WTC11 (cell line): ENCODE measurements at regions not wholly inside any gene's neighbourhood (a gene's known extent, or its start where the extent isn't known, plus 50 kb on each side); places are given as distances from the start of the nearest gene placed in this dataset.

Experiments
- ATAC-seq: fragments of 200-7000 bp; cut with Tn5 transposase; 2 replicates; pipeline ENCODE4 v1.10.0; 2021; ENCODE audit warnings: mild to moderate bottlenecking, moderate library complexity
- CTCF ChIA-PET: fragments of 300-600 bp; sonication (Branson Sonifier 250); formaldehyde crosslinking; loops from one replicate; lab custom pipeline; 2021; ENCODE audit warnings: antibody characterized with exemption; lab: Charles Lee
- POLR2A ChIA-PET: fragments of 350-600 bp; sonication (Branson Sonifier 250); formaldehyde crosslinking; loops from one replicate; lab custom pipeline; 2021; ENCODE audit warnings: antibody characterized with exemption; lab: Charles Lee
- DNase-seq: peaks from one replicate; pipeline ENCODE4 v3.0.0; 2021; ENCODE audit warnings: low spot score
- H3K27ac Mint-ChIP-seq: 2 replicates; pipeline ENCODE4 v1.8.0; 2021; ENCODE audit warnings: mixed read lengths
- H3K27me3 Mint-ChIP-seq: 2 replicates; pipeline ENCODE4 v1.8.0; 2021; ENCODE audit warnings: low read depth, mild to moderate bottlenecking, moderate library complexity, mixed read lengths
- H3K36me3 Mint-ChIP-seq: 2 replicates; pipeline ENCODE4 v1.8.0; 2021; ENCODE audit warnings: mixed read lengths
- H3K4me1 Mint-ChIP-seq: 2 replicates; pipeline ENCODE4 v1.8.0; 2022; ENCODE audit warnings: mixed read lengths
- H3K4me3 Mint-ChIP-seq: 2 replicates; pipeline ENCODE4 v1.8.0; 2021; ENCODE audit warnings: mild to moderate bottlenecking, moderate library complexity, mixed read lengths
- H3K9me3 Mint-ChIP-seq: 2 replicates; pipeline ENCODE4 v1.8.0; 2021; ENCODE audit warnings: mixed read lengths
- ATF1 ChIP-seq: sonication (generic); formaldehyde crosslinking; IDR thresholded peaks from 2 replicates; pipeline ENCODE4 v1.8.1; 2023; ENCODE audit warnings: mild to moderate bottlenecking, moderate library complexity, missing genetic modification reagents
- CBFB ChIP-seq: sonication (generic); formaldehyde crosslinking; IDR thresholded peaks from 2 replicates; pipeline ENCODE4 v1.8.1; 2022; ENCODE audit warnings: mild to moderate bottlenecking, low read depth, missing genetic modification reagents
- E2F1 ChIP-seq: sonication (generic); formaldehyde crosslinking; IDR thresholded peaks from 2 replicates; pipeline ENCODE4 v1.8.0; 2022; ENCODE audit warnings: mild to moderate bottlenecking, missing genetic modification reagents
- ESRRA ChIP-seq: sonication (generic); formaldehyde crosslinking; IDR thresholded peaks from 2 replicates; pipeline ENCODE4 v1.8.1; 2022; ENCODE audit warnings: mild to moderate bottlenecking, missing genetic modification reagents, borderline replicate concordance
- ETV6 ChIP-seq: sonication (generic); formaldehyde crosslinking; IDR thresholded peaks from 2 replicates; pipeline ENCODE4 v1.8.1; 2022; ENCODE audit warnings: mild to moderate bottlenecking, missing genetic modification reagents
- GTF2I ChIP-seq: fragments of 250-450 bp; sonication (Bioruptor Pico); conservative IDR thresholded peaks from 2 replicates; pipeline ENCODE4 v1.4.0; 2021; ENCODE audit warnings: mild to moderate bottlenecking
- HMGA2 ChIP-seq: fragments of 250-450 bp; sonication (Bioruptor Pico); IDR thresholded peaks from 2 replicates; pipeline ENCODE4 v1.4.0; 2021; ENCODE audit warnings: mild to moderate bottlenecking, moderate library complexity
- JUN ChIP-seq: sonication (generic); formaldehyde crosslinking; IDR thresholded peaks from 2 replicates; pipeline ENCODE4 v1.8.0; 2023; ENCODE audit warnings: mild to moderate bottlenecking, missing genetic modification reagents
- NFYB ChIP-seq: sonication (generic); formaldehyde crosslinking; conservative IDR thresholded peaks from 2 replicates; pipeline ENCODE4 v1.8.0; 2022; ENCODE audit warnings: low read depth, missing genetic modification reagents
- RORB ChIP-seq: fragments of 250-450 bp; sonication (Bioruptor Pico); IDR thresholded peaks from 2 replicates; pipeline ENCODE4 v1.9.0; 2021; ENCODE audit warnings: mild to moderate bottlenecking
- SOX15 ChIP-seq: fragments of 250-450 bp; sonication (Bioruptor Pico); IDR thresholded peaks from 2 replicates; pipeline ENCODE4 v1.9.0; 2021; ENCODE audit warnings: mild to moderate bottlenecking
- USF2 ChIP-seq: sonication (generic); formaldehyde crosslinking; IDR thresholded peaks from 2 replicates; pipeline ENCODE4 v1.8.1; 2023; ENCODE audit warnings: mild to moderate bottlenecking, missing genetic modification reagents, moderate library complexity
- ZBTB43 ChIP-seq: sonication (generic); formaldehyde crosslinking; IDR thresholded peaks from 2 replicates; pipeline ENCODE4 v1.8.1; 2023; ENCODE audit warnings: mild to moderate bottlenecking, missing genetic modification reagents
- ZNF121 ChIP-seq: sonication (generic); formaldehyde crosslinking; IDR thresholded peaks from 2 replicates; pipeline ENCODE4 v1.8.0; 2023; ENCODE audit warnings: missing genetic modification reagents
- ZNF396 ChIP-seq: fragments of 250-450 bp; sonication (Bioruptor Pico); IDR thresholded peaks from 2 replicates; pipeline ENCODE4 v1.8.0; 2021; ENCODE audit warnings: mild to moderate bottlenecking, moderate library complexity, borderline replicate concordance
- ZNF416 ChIP-seq: fragments of 250-450 bp; sonication (Bioruptor Pico); IDR thresholded peaks from 2 replicates; pipeline ENCODE4 v1.9.0; 2021; ENCODE audit warnings: mild to moderate bottlenecking, inconsistent platforms
- TF ChIP-seq, protein P1 (sequence below): fragments of 200-600 bp; IDR thresholded peaks from 2 replicates; pipeline ENCODE4 v1.8.0; 2022; ENCODE audit warnings: antibody characterized with exemption
- TF ChIP-seq, protein P2 (sequence below): sonication (generic); formaldehyde crosslinking; IDR thresholded peaks from 2 replicates; pipeline ENCODE4 v1.8.0; 2022; ENCODE audit warnings: missing genetic modification reagents
- TF ChIP-seq, protein P3 (sequence below): sonication (generic); formaldehyde crosslinking; IDR thresholded peaks from 2 replicates; pipeline ENCODE4 v1.8.1; 2022; ENCODE audit warnings: low read depth, mild to moderate bottlenecking, moderate library complexity, missing genetic modification reagents, borderline replicate concordance

- Mint-ChIP-seq H3K27ac (no peak overlapping the region), H3K36me3 (no peaks in the 10 kb centered on the region), H3K9me3 (no peaks in the 10 kb centered on the region), H3K27me3 (no peaks in the 10 kb centered on the region), H3K4me1 (peaks cover 19% of the 10 kb centered on the region), H3K4me3 (no peak overlapping the region)
- ATAC-seq (peak; percentile 50), DNase-seq (peak; percentile 53)
- ChIA-PET CTCF (interaction anchor here (0.5 to 3.2 kb wide), 36 partner anchors 8 to 582 kb away, joined by 3 to 66 read pairs (median 4); partner anchors contain the start of gene TSPAN11), POLR2A (no interaction called here)
- TF ChIP-seq, protein P1, sequence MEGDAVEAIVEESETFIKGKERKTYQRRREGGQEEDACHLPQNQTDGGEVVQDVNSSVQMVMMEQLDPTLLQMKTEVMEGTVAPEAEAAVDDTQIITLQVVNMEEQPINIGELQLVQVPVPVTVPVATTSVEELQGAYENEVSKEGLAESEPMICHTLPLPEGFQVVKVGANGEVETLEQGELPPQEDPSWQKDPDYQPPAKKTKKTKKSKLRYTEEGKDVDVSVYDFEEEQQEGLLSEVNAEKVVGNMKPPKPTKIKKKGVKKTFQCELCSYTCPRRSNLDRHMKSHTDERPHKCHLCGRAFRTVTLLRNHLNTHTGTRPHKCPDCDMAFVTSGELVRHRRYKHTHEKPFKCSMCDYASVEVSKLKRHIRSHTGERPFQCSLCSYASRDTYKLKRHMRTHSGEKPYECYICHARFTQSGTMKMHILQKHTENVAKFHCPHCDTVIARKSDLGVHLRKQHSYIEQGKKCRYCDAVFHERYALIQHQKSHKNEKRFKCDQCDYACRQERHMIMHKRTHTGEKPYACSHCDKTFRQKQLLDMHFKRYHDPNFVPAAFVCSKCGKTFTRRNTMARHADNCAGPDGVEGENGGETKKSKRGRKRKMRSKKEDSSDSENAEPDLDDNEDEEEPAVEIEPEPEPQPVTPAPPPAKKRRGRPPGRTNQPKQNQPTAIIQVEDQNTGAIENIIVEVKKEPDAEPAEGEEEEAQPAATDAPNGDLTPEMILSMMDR: no peak
- TF ChIP-seq ATF1 (CRISPR knock-in tag): no peak
- TF ChIP-seq ZNF416 (CRISPR knock-in tag): no peak
- no peak for TF ChIP-seq ZNF121 (CRISPR knock-in tag)
- no peak for TF ChIP-seq ZNF396 (CRISPR knock-in tag)
- peak; percentile 65 for TF ChIP-seq HMGA2 (CRISPR knock-in tag)
- no peak for TF ChIP-seq ZBTB43
- no peak for TF ChIP-seq RORB (CRISPR knock-in tag)
Observed at GRCh38 chr12:30850684-30851083, 75.9 kb upstream of the TSPAN11 start.

- ChIA-PET POLR2A (no interaction called here), CTCF (interaction anchor here (0.5 to 3.2 kb wide), 16 partner anchors 16 to 486 kb away, joined by 3 to 39 read pairs (median 4); partner anchors contain the start of genes IPO8 and TSPAN11)
- Mint-ChIP-seq H3K4me3 (no peak overlapping the region), H3K4me1 (peaks cover 35% of the 10 kb centered on the region), H3K36me3 (no peaks in the 10 kb centered on the region), H3K9me3 (no peaks in the 10 kb centered on the region), H3K27ac (no peak overlapping the region), H3K27me3 (peaks cover 4% of the 10 kb centered on the region; the same call in 1 of the 2 replicates)
- ATAC-seq (no peak), DNase-seq (no peak)
- TF ChIP-seq GTF2I (CRISPR knock-in tag): peak; percentile 99
- TF ChIP-seq USF2 (CRISPR knock-in tag): no peak
- TF ChIP-seq, protein P1: peak; percentile 50
- TF ChIP-seq ESRRA (CRISPR knock-in tag): no peak
Observed at GRCh38 chr12:30847259-30847658, 79.3 kb upstream of the TSPAN11 start.

DNA sequence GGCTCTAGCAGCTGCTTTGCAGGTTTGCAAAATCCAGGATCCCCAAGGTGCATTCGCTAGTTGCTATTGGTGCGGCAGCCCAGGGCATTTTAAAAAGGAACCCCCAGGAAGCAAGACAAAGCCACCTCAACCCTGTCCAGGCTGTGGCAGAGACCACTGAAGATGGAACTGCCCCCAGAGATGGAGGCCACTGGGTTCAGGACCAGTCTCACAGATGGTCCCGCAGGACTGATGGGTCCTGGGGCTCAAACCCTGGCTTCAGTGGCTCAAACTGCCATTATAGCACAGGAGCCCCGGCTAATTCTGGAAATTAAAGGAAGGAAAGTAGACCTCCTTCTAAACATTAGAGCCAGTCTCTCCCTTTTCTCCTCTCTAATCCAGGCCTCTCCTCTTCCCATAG lies 79.8 kb upstream of the TSPAN11 start:
- DNase-seq: no peak
- Mint-ChIP-seq H3K36me3 (no peaks in the 10 kb centered on the region), H3K27me3 (peaks cover 4% of the 10 kb centered on the region; the same call in 1 of the 2 replicates), H3K27ac (no peak overlapping the region), H3K9me3 (no peaks in the 10 kb centered on the region), H3K4me1 (peaks cover 33% of the 10 kb centered on the region), H3K4me3 (no peak overlapping the region)
- ChIA-PET POLR2A (no interaction called here), CTCF (interaction anchor here (0.6 to 3.2 kb wide), 12 partner anchors 16 to 487 kb away, joined by 3 to 39 read pairs (median 4); partner anchors contain the start of gene TSPAN11)
- no peak for ATAC-seq
- TF ChIP-seq ETV6 (CRISPR knock-in tag) (no peak), JUN (CRISPR knock-in tag) (no peak), SOX15 (no peak), CBFB (CRISPR knock-in tag) (no peak), NFYB (CRISPR knock-in tag) (no peak), RORB (CRISPR knock-in tag) (no peak), E2F1 (CRISPR knock-in tag) (no peak)
- TF ChIP-seq, protein P2, sequence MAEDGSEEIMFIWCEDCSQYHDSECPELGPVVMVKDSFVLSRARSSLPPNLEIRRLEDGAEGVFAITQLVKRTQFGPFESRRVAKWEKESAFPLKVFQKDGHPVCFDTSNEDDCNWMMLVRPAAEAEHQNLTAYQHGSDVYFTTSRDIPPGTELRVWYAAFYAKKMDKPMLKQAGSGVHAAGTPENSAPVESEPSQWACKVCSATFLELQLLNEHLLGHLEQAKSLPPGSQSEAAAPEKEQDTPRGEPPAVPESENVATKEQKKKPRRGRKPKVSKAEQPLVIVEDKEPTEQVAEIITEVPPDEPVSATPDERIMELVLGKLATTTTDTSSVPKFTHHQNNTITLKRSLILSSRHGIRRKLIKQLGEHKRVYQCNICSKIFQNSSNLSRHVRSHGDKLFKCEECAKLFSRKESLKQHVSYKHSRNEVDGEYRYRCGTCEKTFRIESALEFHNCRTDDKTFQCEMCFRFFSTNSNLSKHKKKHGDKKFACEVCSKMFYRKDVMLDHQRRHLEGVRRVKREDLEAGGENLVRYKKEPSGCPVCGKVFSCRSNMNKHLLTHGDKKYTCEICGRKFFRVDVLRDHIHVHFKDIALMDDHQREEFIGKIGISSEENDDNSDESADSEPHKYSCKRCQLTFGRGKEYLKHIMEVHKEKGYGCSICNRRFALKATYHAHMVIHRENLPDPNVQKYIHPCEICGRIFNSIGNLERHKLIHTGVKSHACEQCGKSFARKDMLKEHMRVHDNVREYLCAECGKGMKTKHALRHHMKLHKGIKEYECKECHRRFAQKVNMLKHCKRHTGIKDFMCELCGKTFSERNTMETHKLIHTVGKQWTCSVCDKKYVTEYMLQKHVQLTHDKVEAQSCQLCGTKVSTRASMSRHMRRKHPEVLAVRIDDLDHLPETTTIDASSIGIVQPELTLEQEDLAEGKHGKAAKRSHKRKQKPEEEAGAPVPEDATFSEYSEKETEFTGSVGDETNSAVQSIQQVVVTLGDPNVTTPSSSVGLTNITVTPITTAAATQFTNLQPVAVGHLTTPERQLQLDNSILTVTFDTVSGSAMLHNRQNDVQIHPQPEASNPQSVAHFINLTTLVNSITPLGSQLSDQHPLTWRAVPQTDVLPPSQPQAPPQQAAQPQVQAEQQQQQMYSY: no peak
- TF ChIP-seq, protein P3, sequence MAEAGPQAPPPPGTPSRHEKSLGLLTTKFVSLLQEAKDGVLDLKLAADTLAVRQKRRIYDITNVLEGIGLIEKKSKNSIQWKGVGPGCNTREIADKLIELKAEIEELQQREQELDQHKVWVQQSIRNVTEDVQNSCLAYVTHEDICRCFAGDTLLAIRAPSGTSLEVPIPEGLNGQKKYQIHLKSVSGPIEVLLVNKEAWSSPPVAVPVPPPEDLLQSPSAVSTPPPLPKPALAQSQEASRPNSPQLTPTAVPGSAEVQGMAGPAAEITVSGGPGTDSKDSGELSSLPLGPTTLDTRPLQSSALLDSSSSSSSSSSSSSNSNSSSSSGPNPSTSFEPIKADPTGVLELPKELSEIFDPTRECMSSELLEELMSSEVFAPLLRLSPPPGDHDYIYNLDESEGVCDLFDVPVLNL: no peak
